ENCODE measurements at regions not wholly inside any gene's neighbourhood (a gene's known extent, or its start where the extent isn't known, plus 50 kb on each side); places are given as distances from the start of the nearest gene placed in this dataset.

- DNase-seq (no peak), ATAC-seq (no peak)
- Mint-ChIP-seq H3K36me3 (ENCODE audit: insufficient read depth) (no peaks in the 10 kb centered on the region), H3K4me3 (no peak overlapping the region), H3K27me3 (ENCODE audit: low read depth) (peaks cover 9% of the 10 kb centered on the region), H3K9me3 (no peaks in the 10 kb centered on the region), H3K4me1 (ENCODE audit: low read depth) (no peaks in the 10 kb centered on the region)
Measured at GRCh38 chr15:39084674-39085530, 496.0 kb upstream of the THBS1 start.

GRCh38 chr15:39086641-39087040, 494.2 kb upstream of the THBS1 start:
- no peak for DNase-seq
- Mint-ChIP-seq H3K4me3 (no peak overlapping the region), H3K36me3 (ENCODE audit: insufficient read depth) (no peaks in the 10 kb centered on the region), H3K27me3 (ENCODE audit: low read depth) (peaks cover 9% of the 10 kb centered on the region), H3K4me1 (ENCODE audit: low read depth) (no peaks in the 10 kb centered on the region), H3K9me3 (no peaks in the 10 kb centered on the region)
- ATAC-seq, result no peak

GRCh38 chr15:39088156-39088555, 492.7 kb upstream of the THBS1 start:
- peaks cover 9% of the 10 kb centered on the region for H3K27me3 Mint-ChIP-seq (ENCODE audit: low read depth)
- DNase-seq (no peak), ATAC-seq (no peak)
- no peaks in the 10 kb centered on the region for H3K9me3 Mint-ChIP-seq
- no peaks in the 10 kb centered on the region for H3K36me3 Mint-ChIP-seq (ENCODE audit: insufficient read depth)
- no peak overlapping the region for H3K4me3 Mint-ChIP-seq
- H3K4me1 Mint-ChIP-seq (ENCODE audit: low read depth), result no peaks in the 10 kb centered on the region

- no peak overlapping the region for H3K4me3 Mint-ChIP-seq
- H3K4me1 Mint-ChIP-seq (ENCODE audit: low read depth), result no peaks in the 10 kb centered on the region
- no peaks in the 10 kb centered on the region for H3K36me3 Mint-ChIP-seq (ENCODE audit: insufficient read depth)
- peaks cover 2% of the 10 kb centered on the region for H3K27me3 Mint-ChIP-seq (ENCODE audit: low read depth)
- no peaks in the 10 kb centered on the region for H3K9me3 Mint-ChIP-seq
- DNase-seq, result no peak
- ATAC-seq, result no peak
Measured at GRCh38 chr15:39092354-39092753, 488.5 kb upstream of the THBS1 start.

GRCh38 chr15:39092761-39093160, 488.1 kb upstream of the THBS1 start:
- Mint-ChIP-seq H3K4me3 (no peak overlapping the region), H3K36me3 (ENCODE audit: insufficient read depth) (no peaks in the 10 kb centered on the region), H3K9me3 (no peaks in the 10 kb centered on the region), H3K27me3 (ENCODE audit: low read depth) (peaks cover 2% of the 10 kb centered on the region), H3K4me1 (ENCODE audit: low read depth) (no peaks in the 10 kb centered on the region)
- no peak for ATAC-seq
- DNase-seq, result no peak

- no peaks in the 10 kb centered on the region for H3K36me3 Mint-ChIP-seq (ENCODE audit: insufficient read depth)
- H3K9me3 Mint-ChIP-seq, result no peaks in the 10 kb centered on the region
- H3K4me1 Mint-ChIP-seq (ENCODE audit: low read depth), result no peaks in the 10 kb centered on the region
- no peaks in the 10 kb centered on the region for H3K27me3 Mint-ChIP-seq (ENCODE audit: low read depth)
- no peak overlapping the region for H3K4me3 Mint-ChIP-seq
- DNase-seq (no peak), ATAC-seq (no peak)
Measured at GRCh38 chr15:39094116-39094515, 486.8 kb upstream of the THBS1 start.

- no peaks in the 10 kb centered on the region for H3K9me3 Mint-ChIP-seq
- no peaks in the 10 kb centered on the region for H3K4me1 Mint-ChIP-seq (ENCODE audit: low read depth)
- ATAC-seq, result no peak
- no peaks in the 10 kb centered on the region for H3K36me3 Mint-ChIP-seq (ENCODE audit: insufficient read depth)
- no peak for DNase-seq
- H3K27me3 Mint-ChIP-seq (ENCODE audit: low read depth), result peaks cover 2% of the 10 kb centered on the region
- no peak overlapping the region for H3K4me3 Mint-ChIP-seq
Measured at GRCh38 chr15:39095218-39095879, 485.5 kb upstream of the THBS1 start.

- Mint-ChIP-seq H3K9me3 (no peaks in the 10 kb centered on the region), H3K27me3 (ENCODE audit: low read depth) (peaks cover 4% of the 10 kb centered on the region), H3K36me3 (ENCODE audit: insufficient read depth) (no peaks in the 10 kb centered on the region), H3K4me1 (ENCODE audit: low read depth) (no peaks in the 10 kb centered on the region), H3K4me3 (no peak overlapping the region)
- ATAC-seq, result no peak
- no peak for DNase-seq
Measured at GRCh38 chr15:39096608-39097205, 484.2 kb upstream of the THBS1 start.

- Mint-ChIP-seq H3K4me1 (ENCODE audit: low read depth) (no peaks in the 10 kb centered on the region), H3K36me3 (ENCODE audit: insufficient read depth) (no peaks in the 10 kb centered on the region), H3K27me3 (ENCODE audit: low read depth) (peaks cover 4% of the 10 kb centered on the region), H3K4me3 (no peak overlapping the region), H3K9me3 (peaks cover 6% of the 10 kb centered on the region)
- ATAC-seq (no peak), DNase-seq (no peak)
Measured at GRCh38 chr15:39099524-39099923, 481.4 kb upstream of the THBS1 start.

GRCh38 chr15:39100106-39100660, 480.7 kb upstream of the THBS1 start:
- H3K4me1 Mint-ChIP-seq (ENCODE audit: low read depth), result no peaks in the 10 kb centered on the region
- no peak overlapping the region for H3K4me3 Mint-ChIP-seq
- DNase-seq (no peak), ATAC-seq (no peak)
- H3K27me3 Mint-ChIP-seq (ENCODE audit: low read depth), result peaks cover 5% of the 10 kb centered on the region
- no peaks in the 10 kb centered on the region for H3K36me3 Mint-ChIP-seq (ENCODE audit: insufficient read depth)
- H3K9me3 Mint-ChIP-seq, result peaks cover 6% of the 10 kb centered on the region

GRCh38 chr15:39102431-39102830, 478.4 kb upstream of the THBS1 start:
- ATAC-seq (no peak), DNase-seq (no peak)
- Mint-ChIP-seq H3K4me3 (no peak overlapping the region), H3K4me1 (ENCODE audit: low read depth) (no peaks in the 10 kb centered on the region), H3K36me3 (ENCODE audit: insufficient read depth) (no peaks in the 10 kb centered on the region), H3K27me3 (ENCODE audit: low read depth) (peaks cover 7% of the 10 kb centered on the region), H3K9me3 (peaks cover 6% of the 10 kb centered on the region)

- peaks cover 10% of the 10 kb centered on the region for H3K27me3 Mint-ChIP-seq (ENCODE audit: low read depth)
- H3K4me3 Mint-ChIP-seq, result no peak overlapping the region
- no peaks in the 10 kb centered on the region for H3K36me3 Mint-ChIP-seq (ENCODE audit: insufficient read depth)
- H3K9me3 Mint-ChIP-seq, result peaks cover 6% of the 10 kb centered on the region
- no peak for DNase-seq
- H3K4me1 Mint-ChIP-seq (ENCODE audit: low read depth), result no peaks in the 10 kb centered on the region
- ATAC-seq, result no peak
Measured at GRCh38 chr15:39106950-39107349, 473.9 kb upstream of the THBS1 start.

- Mint-ChIP-seq H3K27me3 (ENCODE audit: low read depth) (peaks cover 17% of the 10 kb centered on the region), H3K4me1 (ENCODE audit: low read depth) (no peaks in the 10 kb centered on the region), H3K9me3 (peaks cover 4% of the 10 kb centered on the region), H3K4me3 (no peak overlapping the region), H3K36me3 (ENCODE audit: insufficient read depth) (no peaks in the 10 kb centered on the region)
- ATAC-seq (no peak), DNase-seq (no peak)
Measured at GRCh38 chr15:39108021-39108420, 472.9 kb upstream of the THBS1 start.

- ATAC-seq (no peak), DNase-seq (no peak)
- no peaks in the 10 kb centered on the region for H3K4me1 Mint-ChIP-seq (ENCODE audit: low read depth)
- H3K36me3 Mint-ChIP-seq (ENCODE audit: insufficient read depth), result no peaks in the 10 kb centered on the region
- peaks cover 4% of the 10 kb centered on the region for H3K9me3 Mint-ChIP-seq
- no peak overlapping the region for H3K4me3 Mint-ChIP-seq
- peaks cover 25% of the 10 kb centered on the region for H3K27me3 Mint-ChIP-seq (ENCODE audit: low read depth)
Measured at GRCh38 chr15:39110336-39110735, 470.5 kb upstream of the THBS1 start.
